ENCODE measurements at regions not wholly inside any gene's neighbourhood (a gene's known extent, or its start where the extent isn't known, plus 50 kb on each side); places are given as distances from the start of the nearest gene placed in this dataset.

DNA sequence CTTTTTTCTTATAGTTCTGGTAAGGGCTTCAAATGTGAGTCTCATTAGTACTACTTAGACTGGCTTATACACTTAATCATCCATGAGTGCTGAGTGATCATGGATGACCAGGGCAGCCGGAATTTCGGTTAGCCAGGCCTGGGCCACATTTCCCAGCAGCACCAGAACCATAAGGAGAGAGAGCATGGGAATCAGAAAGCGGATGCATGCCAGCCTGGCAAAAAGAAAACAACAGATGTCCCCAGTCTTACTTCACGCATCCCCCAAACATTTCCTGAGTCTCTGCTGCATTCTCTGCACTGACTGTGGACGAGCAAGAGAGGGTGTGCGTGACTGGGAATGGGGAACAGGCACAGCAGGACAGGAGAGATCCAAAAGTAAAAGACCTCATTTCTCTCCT is 371.1 kb upstream of the ZNF608 start:
- in situ Hi-C loops (cut with MboI; ENCODE audit: low sequenced_read_pairs), result no loop called here

DNA sequence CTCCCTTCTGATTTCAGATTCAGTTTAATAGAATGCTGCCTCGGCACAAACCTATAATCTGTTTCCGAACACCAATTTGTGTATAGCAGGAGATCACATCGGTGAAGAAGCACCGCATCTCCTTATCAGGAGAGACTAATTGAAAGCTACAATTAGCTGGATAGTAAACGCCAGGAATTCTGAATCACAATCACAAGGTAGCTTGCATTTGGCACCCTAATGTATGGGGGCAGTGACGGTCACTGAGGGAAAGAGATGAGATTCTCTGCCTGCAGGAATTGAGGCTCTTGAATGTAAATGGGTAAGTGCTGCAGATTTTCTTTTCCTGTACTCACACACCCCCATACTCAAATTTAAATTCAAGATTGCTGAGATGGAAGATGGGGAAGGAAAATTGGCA is 373.6 kb upstream of the ZNF608 start:
- in situ Hi-C loops (cut with MboI; ENCODE audit: low sequenced_read_pairs), result no loop called here

DNA sequence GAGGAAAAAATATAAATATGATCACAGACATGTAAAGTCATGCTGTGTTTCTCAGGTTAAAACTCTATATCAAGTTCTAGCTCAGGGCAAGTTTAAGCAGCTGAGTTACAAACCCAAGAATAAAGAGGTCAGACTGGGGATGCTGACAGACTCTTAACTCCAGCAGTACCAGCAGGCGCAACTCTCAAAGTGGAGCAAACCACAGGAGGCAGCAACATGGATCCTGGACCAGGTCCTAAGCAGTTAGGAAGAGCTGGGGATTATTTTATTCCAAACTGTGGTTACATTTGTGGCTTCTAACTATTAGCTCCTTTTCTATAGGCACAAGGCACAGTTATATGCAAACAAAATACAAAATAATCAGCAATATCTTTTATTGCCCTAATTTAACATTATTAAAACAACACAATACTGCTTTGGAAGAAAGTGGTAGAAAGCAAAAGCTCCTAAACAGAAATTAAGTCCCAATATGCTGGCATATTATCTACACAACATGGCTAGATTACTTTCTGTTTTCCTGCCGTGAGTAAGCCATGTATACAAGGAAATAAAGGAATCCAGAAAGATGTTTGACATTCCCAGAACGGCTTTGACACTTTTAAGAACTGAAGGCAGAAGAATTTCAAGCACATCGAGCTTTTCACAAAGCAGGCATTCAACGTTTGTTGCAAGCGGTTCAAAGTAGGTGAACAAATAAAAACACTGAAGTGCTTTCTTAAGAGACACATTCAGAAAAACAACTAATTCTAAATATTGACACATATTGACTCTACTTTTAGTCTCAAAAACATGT is 378.8 kb upstream of the ZNF608 start:
- in situ Hi-C loops (cut with MboI; ENCODE audit: low sequenced_read_pairs), result no loop called here

DNA sequence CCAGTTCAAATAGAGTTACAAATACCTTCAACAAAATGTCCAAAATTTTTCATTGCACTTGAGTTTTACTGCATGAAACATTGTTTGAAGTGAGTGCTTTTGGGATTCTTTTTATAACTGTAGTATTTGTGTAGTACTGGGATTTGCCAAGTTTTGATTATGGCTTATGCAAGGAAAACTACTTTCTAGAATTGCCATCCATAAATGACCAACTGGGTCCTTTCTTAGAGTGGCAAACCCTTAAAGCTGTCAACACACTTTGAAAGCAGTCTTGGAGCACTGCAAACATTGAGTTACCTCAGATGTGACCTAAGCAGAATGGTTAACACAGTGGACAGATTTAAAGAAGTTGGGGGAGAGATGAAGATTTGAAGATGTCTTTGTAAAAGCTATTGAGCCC is 379.6 kb upstream of the ZNF608 start:
- in situ Hi-C loops (cut with MboI; ENCODE audit: low sequenced_read_pairs), result no loop called here

DNA sequence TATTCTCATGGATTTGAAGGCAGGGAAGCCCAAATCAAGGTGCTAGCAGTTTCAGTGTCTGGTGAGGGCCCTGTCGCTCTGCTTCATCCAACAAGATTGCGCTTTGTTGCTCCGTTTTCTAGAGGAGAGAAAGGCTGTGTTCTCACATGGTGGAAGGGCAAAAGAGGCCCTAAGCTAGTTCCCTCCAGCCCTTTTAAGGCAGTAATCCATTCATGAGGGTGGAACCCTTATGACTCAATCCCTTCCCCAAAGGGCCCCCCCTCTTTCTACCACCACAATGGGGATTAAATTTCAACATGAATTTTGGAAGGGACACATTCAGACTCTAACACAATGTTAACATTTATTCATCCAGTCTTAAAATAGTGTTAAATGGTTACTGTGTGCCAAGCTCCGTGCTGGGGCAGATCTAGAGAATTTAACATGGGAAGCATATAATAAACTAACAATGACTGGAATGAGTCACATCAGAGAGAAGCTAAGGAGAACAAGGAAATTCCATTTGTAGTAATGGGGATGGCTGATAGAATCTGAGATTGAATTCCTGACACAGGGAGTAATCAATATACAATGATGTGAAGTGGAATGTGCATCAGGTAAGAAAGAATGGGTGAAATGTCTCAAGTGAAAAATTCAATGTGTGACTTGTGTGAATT is 382.8 kb upstream of the ZNF608 start:
- in situ Hi-C loops (cut with MboI; ENCODE audit: low sequenced_read_pairs), result no loop called here

DNA sequence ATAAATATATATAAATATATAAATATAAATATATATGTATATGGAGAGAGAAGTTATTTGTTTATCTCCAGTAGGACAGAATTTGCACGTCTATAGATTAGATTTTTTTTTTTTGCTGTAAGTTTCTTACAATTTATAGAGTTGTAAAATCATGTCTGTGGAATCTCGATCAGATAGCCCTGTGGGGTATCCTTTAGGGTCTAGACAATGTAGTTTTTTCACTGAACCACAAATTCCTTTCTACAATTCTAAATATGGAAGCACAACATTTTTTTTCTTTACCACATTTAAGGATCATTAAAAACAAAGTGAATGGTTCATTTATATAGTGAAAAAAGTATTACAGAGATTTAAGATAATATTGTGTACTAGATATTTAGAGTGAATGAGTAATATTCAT is 384.2 kb upstream of the ZNF608 start:
- in situ Hi-C loops (cut with MboI; ENCODE audit: low sequenced_read_pairs), result no loop called here

DNA sequence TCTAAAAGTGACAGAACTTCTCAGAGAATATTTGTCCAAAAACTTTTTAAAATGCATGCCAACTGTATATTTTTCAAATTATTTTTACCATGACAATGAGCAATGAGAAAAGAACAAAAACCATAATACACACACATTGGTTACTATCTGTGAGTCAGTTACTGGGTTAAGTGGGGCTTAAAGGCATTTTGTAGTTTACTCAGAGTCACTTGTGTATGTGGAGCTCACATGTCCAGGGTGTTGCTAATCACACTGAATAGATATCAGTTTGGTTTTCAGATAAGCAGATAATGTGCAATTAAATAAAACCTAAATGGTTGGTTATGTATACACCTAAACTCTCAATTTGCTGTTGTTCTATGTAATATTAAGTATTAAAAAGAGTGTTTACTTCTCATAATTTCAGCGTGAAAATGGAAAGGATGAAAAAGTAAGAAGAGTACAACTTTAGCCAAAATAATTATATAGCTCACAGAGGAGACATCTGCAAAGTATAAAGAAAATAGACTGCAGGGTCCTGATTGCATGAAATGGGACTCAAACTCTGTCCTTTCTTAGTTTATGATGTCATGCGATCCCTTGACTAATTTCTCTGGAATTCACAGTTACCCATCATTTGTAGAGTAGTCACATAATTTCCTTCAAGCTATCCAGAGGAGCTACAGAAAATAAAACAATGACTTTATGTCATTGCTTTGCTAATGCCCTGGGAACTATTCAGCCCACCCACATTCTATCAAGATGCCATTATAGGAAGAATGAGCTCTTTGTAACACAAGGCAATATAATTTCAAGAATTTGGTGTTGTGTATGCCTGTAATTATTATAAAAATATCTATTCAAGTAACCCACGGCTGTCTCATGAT is 388.0 kb upstream of the ZNF608 start:
- in situ Hi-C loops (cut with MboI; ENCODE audit: low sequenced_read_pairs), result no loop called here

DNA sequence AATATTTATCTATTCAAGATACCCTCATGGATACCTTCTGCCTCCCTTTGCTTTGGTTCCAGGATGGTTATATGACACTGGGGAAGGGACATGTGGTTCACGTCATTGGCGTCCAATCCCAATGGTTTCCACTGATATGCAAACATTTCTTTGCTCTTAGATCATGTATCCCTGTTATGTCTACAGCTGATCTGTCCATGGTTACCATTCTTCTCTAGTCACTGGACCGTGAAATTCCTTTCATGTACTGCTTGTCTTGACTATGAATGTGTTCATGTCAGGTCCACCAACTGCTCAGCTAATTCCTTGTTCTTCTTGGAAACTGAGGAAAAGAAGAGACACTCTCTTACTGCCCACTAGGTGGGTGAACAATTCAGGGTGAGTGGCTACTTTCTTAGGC is 391.1 kb upstream of the ZNF608 start:
- in situ Hi-C loops (cut with MboI; ENCODE audit: low sequenced_read_pairs), result no loop called here

DNA sequence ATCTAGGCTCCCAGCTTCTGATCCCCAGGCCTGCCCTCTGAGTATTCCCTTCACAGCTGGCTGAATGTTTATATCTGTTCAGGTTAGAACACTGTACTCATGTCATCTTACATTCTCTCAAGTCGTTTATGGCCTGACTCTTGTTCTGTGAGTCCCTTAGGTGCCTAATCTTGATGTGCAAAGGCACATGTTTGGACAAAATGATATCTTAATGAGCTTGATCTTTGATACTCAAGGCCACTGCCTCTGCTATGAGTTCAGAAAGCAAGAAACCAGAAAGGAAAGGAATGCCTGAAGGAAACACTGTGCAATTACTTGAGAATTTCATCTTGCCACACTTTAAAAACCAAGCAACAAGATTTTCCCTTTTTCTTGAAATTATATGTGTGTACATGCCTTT is 391.8 kb upstream of the ZNF608 start:
- in situ Hi-C loops (cut with MboI; ENCODE audit: low sequenced_read_pairs), result no loop called here

DNA sequence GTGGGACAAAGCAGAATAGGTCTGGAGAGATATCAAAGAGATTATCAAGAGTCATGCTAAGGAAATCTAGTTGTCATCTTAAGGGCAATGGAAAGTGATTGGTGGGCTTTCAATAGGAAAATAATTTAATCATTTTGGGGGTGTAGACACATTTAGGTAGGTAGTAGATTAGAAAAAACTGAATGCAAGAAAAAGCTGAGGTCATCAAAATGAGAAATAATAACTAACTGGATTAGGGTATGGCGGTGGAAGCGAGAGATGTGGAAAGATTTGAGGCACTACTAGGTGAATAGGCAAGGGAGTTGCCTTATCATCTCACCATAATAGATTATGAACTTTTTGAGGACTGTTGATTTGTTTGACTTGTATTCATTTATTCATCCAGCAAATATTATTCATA is 393.2 kb upstream of the ZNF608 start:
- in situ Hi-C loops (cut with MboI; ENCODE audit: low sequenced_read_pairs), result no loop called here

DNA sequence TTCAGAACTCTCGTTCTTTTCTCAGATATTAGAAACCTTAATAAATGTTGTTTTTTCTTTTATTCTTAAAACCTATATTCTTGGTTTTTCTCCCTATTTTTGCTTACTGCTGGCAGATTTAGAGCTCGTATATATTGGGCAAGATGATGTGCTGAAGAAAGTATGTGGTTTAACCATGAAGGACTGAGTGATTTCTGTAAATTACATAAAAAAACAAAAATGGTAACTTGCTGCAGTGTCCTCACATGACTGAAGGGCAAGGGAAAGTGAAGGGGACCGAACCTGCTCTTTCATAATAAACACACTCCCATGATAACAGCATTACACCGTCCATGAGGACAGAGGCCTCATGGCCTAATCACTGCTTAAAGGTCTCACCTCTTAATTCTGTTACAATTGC is 393.8 kb upstream of the ZNF608 start:
- in situ Hi-C loops (cut with MboI; ENCODE audit: low sequenced_read_pairs), result no loop called here

DNA sequence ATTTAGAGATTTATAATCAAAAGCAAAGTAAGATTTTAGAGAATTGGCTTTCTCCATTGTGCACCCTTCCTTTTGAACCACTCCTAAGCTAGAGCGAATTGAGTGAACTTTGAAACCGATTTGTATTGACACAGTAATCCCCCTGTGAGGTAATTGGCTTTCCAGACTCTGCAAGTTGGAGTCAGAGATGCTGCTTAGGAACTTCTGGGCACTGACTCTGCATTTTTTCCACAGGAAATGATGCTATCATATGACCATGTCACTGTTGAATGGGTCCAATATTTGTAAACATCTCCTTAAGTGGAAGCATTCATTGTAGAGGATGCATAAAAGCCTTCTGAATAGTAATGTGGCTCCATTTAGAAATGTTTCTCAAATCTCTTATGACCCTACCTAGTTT is 394.4 kb upstream of the ZNF608 start:
- in situ Hi-C loops (cut with MboI; ENCODE audit: low sequenced_read_pairs), result no loop called here

DNA sequence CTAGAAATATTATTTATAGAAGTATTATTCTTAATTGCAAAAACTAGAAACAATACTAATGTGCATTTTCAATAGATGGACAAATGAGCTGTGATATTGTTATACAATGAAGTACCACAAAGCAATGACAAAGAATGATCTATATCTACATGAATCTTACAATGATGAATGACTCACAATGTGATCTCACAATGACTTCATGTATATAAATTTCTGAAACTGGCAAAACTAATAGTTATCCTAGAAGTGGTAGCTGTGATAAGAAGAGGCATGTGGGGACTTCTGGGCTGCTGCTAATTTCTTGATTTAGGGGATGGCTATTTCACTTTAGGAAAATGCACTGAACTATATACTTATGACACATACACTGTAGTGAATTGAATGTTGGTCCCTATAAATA is 396.0 kb upstream of the ZNF608 start:
- in situ Hi-C loops (cut with MboI; ENCODE audit: low sequenced_read_pairs), result no loop called here

DNA sequence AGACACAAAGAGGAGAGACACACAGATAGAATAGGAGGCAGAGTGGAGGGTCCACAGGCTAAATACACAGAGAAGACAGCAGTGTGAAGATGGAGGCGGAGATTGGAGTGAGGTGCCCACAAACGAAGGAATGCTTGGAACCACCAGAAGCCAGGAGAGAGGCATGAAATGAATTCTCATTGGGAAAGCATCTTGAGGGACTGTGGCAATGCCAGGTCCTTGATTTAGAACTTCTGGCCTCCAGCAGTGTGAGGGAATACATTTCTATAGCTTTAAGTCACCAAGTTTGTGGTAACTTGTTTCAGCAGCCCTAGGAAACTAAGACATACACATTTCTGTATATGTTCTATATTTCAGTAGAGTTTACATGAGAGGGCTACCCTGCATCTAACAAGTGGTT is 396.6 kb upstream of the ZNF608 start:
- in situ Hi-C loops (cut with MboI; ENCODE audit: low sequenced_read_pairs), result no loop called here

DNA sequence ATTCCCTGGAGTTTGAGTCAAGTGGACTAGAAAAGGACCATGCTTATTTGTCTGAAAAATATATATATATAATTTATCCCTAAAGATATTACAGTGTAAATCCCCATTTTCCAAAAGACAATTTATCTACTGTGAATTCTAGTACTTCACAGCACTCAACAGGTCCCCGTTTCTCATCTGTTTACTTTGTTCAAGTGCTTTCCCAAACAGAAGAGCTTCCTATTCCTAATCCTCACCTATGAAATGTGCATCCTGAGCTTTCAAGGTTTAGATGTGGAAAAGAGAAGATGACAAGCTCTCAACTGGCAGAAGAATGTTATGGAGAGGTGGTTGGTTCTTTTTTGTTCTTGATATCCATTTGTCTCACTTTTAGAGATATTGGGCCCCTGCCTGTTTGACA is 401.6 kb upstream of the ZNF608 start:
- in situ Hi-C loops (cut with MboI; ENCODE audit: low sequenced_read_pairs), result no loop called here

DNA sequence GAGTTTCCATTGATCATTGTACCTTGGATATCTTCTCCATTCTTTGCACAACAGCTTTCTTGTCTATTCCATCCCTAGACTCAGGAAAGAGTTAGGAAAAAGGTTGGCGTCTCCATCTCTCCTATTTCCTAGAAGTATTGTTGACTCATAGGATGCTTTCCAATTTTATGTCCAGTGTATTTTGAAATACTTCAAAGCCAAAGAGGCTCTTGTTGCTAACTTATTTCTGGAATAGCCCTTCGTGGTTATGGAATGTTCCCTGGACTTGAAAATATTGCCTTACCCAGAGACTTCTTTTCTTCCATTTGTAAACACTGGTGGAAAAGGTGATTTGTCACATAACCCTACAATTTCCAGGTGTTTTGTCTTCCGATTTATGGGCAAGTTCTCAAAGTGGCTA is 402.3 kb upstream of the ZNF608 start:
- in situ Hi-C loops (cut with MboI; ENCODE audit: low sequenced_read_pairs), result no loop called here

DNA sequence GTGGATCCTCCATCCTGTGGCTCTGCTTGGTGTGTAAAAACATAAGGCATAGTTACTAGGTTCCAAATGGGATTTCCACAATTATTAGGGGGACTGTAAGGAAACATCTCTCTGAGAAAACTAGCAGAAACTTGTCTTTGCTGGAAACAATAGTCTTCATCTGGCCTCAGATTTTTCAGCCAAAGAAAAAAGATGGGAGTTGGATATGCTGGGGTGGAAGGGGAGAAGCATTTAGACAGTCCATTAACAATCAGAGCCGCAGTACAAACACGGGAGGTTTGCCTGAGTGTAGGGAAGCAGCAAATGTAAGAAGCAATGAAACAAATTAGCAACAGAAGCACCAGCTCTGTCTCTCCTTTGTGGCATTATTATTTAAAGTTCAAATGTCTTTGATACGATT is 402.7 kb upstream of the ZNF608 start:
- in situ Hi-C loops (cut with MboI; ENCODE audit: low sequenced_read_pairs), result no loop called here

DNA sequence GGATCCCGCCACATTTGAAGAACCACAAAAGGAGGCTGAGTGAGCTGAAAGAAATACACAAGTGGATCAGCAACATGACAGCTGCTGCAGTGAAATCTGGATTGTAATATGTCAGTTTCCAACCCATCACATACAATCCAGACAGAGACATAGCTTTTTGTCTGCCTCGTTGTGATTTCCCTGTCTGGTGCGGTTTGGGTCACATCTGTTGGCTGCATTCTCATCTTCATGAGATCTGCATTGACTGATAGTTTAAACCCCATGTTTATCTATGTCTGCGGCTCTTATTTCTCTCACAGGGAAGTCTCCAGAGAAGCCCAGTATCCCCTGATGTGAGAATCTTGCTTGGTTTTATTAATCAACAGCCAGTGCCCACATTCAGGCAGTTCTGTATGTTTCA is 403.1 kb upstream of the ZNF608 start:
- in situ Hi-C loops (cut with MboI; ENCODE audit: low sequenced_read_pairs), result no loop called here

DNA sequence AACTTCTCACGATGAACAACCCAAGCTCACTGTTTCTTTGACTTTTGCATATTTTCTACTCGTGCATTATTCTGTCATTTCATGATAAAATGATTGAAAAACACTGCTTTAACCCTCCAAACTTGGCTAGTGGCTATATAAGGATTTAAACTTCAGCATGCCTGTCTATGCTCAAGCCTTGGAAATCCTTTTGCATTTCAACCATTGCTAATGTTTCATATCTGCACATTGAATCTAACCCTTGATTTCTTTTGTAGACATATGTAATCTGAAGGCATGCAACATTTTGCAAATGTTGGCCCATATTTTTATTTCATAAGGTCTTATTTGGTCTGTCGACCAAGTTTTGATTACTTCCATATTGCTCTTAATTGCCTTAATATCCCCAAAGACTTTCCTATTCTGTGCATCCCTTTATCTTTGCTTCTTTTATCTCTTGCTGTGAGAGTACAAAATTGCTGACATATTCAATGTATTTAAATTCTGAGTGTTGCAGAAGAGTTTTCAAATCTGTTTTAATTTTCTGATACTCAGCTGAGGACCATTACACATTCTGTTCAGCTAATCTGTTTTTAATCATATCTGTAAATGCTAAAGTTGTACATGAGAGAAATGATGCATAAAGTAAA is 403.7 kb upstream of the ZNF608 start:
- in situ Hi-C loops (cut with MboI; ENCODE audit: low sequenced_read_pairs), result no loop called here

DNA sequence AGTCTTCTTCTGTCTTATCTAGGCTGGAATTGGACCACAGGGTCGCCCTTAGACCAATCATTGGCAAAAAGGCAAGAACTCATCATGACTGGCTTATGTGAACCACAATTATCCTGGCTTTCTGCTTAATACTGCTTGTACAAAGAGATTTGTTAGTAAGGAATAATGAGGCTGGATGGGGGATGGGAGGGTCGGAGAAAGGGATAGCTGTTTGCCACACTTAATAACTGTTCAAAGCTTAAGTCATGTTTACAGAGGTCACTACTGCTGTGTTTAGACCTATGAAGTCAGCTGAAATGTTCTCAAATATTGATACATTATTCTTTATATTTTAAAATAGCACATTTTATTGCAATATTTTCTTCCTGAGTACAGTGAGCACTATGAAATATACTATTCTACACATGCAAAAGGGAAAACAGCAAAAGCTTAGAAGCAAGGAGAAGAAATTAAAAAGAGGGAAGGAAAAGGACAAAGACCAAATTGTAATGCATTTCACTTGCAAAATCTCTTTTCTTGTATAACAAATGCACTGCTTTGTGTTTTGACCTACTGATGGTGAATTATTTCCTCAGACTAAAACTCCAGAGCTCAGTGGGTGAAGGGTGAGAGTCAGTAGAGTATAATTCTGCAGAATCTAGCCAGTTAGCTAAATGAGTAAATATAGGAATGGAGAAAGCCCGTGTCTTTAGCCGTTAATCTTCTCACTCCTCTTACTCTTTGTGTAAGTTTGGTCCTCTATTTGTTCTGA is 404.9 kb upstream of the ZNF608 start:
- in situ Hi-C loops (cut with MboI; ENCODE audit: low sequenced_read_pairs), result no loop called here

DNA sequence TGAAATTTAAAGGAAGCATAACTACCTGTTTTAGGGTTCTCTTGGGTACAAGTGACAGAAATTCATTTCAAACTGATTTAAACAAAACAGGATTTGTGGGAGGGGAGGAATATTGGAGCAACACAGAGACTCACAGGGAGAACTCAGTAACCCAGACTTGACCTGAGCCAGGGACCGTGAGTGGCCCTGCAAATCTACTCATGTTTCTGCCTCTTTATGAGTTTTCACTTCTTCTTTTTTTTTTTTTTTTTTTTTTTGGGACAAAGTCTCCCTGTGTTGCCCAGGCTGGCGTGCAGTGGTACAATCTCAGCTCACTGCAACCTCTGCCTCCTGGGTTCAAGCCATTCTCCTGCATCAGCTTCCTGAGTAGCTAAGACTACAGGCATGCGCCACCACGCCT is 405.6 kb upstream of the ZNF608 start:
- in situ Hi-C loops (cut with MboI; ENCODE audit: low sequenced_read_pairs), result no loop called here
